HL-60 (cell line): ENCODE measurements at regions not wholly inside any gene's neighbourhood (a gene's known extent, or its start where the extent isn't known, plus 50 kb on each side); places are given as distances from the start of the nearest gene placed in this dataset.
"Not testable (repeated sequence)": the region's sequence is repeated elsewhere in the genome, so short reads cannot be mapped to it uniquely, and the experiment has no call there.

Source experiments
- DNase-seq, 2 experiments: peaks; one replicate each; pipeline ENCODE4 v3.0.0-alpha.2; 2010 to 2020; ENCODE audit warnings: low read depth in 1 of 2, low spot score in 1 of 2
- H3K27ac ChIP-seq: fragments of 250-450 bp; sonication (Bioruptor Pico); replicated peaks from 2 replicates; pipeline ENCODE4 v1.5.1; 2020; ENCODE audit warnings: mild to moderate bottlenecking, moderate library complexity
- H3K27me3 ChIP-seq: fragments of 250-450 bp; sonication (Bioruptor Pico); 2 replicates; pipeline ENCODE4 v1.5.1; 2021; ENCODE audit warnings: mild to moderate bottlenecking, moderate library complexity; ENCODE audit not compliant: insufficient read depth, poor library complexity, severe bottlenecking
- H3K4me3 ChIP-seq: replicated peaks from 2 replicates; pipeline ENCODE4 v1.5.1; 2011; ENCODE audit warnings: mild to moderate bottlenecking, control low read depth, low read length; ENCODE audit not compliant: insufficient read depth
- GABPA ChIP-seq: IDR thresholded peaks from 2 replicates; pipeline ENCODE4 v1.6.1; 2012; ENCODE audit warnings: low read depth
- POLR2AphosphoS5 ChIP-seq: IDR thresholded peaks from 2 replicates; pipeline ENCODE4 v1.6.1; 2012; ENCODE audit warnings: low read depth
- SPI1 ChIP-seq: IDR thresholded peaks from 2 replicates; pipeline ENCODE4 v1.6.1; 2012; ENCODE audit warnings: low read depth, mild to moderate bottlenecking, borderline replicate concordance
- TF ChIP-seq, protein P1 (sequence below): IDR thresholded peaks from 2 replicates; pipeline ENCODE4 v1.6.1; 2012; ENCODE audit warnings: low read depth; ENCODE audit not compliant: insufficient replicate concordance
- TF ChIP-seq, protein P2 (sequence below): IDR thresholded peaks from one replicate; pipeline ENCODE4 v1.5.1; 2011; ENCODE audit warnings: low read length, control low read depth, inconsistent platforms; ENCODE audit not compliant: insufficient read depth

DNA sequence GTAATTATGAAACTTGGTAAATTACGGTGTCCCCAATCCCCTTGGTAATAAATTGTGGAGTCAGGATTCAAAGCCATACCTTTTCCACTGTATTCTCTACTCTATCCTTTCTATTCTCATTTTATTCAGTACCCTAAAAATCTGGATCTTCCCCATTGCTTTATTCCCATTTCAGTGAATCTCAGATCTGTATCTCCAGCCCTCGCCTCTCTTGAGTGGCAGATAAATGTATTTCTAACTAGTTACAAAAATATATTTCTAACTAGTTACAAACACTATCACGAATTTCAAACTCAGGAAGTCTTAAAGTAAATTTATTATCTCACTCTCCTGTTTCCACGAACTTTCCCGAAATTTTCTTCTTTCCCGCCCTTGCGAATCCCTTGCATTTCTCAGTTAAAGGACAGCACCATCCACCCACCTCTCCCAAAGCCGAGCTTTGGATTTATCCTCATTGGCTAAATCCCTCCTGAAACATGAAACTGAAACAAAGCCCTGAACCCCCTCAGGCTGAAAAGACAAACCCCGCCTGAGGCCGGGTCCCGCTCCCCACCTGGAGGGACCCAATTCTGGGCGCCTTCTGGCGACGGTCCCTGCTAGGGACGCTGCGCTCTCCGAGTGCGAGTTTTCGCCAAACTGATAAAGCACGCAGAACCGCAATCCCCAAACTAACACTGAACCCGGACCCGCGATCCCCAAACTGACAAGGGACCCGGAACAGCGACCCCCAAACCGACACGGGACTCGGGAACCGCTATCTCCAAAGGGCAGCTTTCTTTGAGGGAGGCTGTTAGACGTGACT is 164.3 kb upstream of the PABPC3 start:
- no peak for DNase-seq
- no peak for TF ChIP-seq SPI1
- no peak overlapping the region for H3K4me3 ChIP-seq

DNA sequence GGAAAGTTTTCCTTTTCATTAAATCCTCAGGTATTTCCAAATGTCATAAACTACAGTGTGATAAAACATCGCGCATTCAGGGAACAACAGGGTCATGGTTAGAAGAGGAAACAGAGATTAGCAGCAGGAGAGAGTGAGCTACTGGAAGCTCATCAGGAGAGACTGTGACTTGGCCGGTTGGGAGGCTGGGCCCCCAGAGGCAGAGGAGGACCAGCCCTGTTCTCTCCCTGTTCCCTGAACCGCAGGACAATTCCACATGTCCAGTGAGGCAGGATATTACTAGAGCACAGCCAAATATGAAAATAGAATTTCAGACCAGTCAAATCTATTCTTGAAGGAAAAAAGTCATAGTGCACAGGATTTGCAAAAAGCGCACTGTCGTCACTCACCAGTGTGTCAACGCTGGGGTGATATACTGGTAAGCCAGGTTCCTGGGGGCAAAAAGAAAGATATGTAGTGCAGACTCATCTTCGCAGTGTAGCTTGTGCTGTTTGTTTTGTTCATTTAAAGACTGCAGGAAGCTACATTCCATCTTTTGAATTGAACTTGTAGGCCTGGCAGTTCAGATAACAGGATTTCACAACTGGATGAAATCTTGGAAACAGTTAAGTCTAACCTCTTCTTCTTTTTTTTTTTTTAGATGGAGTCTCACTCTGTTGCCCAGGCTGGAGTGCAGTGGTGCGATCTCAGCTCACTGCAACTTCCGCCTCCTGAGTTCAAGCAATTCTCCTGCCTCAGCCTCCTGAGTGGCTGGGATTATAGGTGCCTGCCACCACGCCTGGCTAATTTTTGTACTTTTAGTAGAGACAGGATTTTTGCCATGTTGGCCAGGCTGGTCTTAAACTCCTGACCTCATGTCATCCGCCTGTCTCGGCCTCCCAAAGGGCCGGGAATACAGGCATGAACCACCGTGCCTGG is 162.6 kb upstream of the PABPC3 start:
- TF ChIP-seq SPI1 (peak; percentile 54; the same call in 1 of the 2 replicates), POLR2AphosphoS5 (peak; percentile 19; the same call in 1 of the 2 replicates)
- peak overlapping the region; percentile 79 for H3K27ac ChIP-seq
- not testable (repeated sequence) for H3K27me3 ChIP-seq, H3K4me3 ChIP-seq
- peak in 1 of 2 experiments; percentile 77 for DNase-seq

More for the DNA sequence above, 164.3 kb upstream of the PABPC3 start:
- Histone ChIP-seq H3K27ac (peak overlapping the region; percentile 79), H3K27me3 (no peaks in the 10 kb centered on the region)

DNA sequence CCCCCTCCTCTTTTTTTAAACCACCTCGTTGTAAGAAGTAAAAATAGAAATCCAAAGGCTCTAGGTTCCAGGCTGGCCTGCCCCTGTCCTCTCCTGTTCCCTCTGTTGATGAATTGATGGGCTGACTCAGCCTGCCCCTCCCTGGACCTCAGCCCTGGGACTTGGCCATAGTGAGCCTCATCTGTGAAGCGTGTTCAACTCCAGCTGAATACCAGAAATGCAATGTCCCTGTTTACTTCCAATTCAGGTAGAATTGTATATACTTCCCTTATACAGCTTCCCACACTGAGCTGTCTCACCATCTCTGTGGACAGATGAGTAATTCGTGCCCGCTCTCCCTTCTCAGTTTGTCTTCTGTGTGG is 161.9 kb upstream of the PABPC3 start:
- H3K27me3 ChIP-seq, H3K4me3 ChIP-seq: not testable (repeated sequence)
- H3K27ac ChIP-seq, result peak overlapping the region; percentile 79
- DNase-seq, result peak in 1 of 2 experiments; percentile 14

DNA sequence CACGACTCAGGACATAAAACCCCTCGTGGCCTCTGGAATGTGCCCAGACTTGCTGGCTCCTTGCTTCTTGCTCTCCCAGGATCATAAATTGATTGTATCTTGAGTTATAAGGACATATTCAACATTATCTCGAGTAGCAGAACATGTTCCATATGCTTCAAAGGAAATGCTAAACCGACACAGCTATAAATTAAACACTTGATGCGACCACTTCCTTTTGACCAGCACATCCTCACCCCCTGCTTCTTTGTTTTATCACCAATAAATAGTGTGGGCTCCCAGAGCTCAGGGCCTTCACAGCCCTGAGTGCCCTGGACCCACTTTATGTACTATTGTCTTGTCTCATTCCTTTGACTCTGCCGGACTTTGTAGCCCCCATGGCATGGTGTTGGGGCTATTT is 157.0 kb upstream of the PABPC3 start:
- Histone ChIP-seq H3K27ac (no peak overlapping the region), H3K4me3 (no peak overlapping the region), H3K27me3 (no peaks in the 10 kb centered on the region)
- TF ChIP-seq, protein P1, sequence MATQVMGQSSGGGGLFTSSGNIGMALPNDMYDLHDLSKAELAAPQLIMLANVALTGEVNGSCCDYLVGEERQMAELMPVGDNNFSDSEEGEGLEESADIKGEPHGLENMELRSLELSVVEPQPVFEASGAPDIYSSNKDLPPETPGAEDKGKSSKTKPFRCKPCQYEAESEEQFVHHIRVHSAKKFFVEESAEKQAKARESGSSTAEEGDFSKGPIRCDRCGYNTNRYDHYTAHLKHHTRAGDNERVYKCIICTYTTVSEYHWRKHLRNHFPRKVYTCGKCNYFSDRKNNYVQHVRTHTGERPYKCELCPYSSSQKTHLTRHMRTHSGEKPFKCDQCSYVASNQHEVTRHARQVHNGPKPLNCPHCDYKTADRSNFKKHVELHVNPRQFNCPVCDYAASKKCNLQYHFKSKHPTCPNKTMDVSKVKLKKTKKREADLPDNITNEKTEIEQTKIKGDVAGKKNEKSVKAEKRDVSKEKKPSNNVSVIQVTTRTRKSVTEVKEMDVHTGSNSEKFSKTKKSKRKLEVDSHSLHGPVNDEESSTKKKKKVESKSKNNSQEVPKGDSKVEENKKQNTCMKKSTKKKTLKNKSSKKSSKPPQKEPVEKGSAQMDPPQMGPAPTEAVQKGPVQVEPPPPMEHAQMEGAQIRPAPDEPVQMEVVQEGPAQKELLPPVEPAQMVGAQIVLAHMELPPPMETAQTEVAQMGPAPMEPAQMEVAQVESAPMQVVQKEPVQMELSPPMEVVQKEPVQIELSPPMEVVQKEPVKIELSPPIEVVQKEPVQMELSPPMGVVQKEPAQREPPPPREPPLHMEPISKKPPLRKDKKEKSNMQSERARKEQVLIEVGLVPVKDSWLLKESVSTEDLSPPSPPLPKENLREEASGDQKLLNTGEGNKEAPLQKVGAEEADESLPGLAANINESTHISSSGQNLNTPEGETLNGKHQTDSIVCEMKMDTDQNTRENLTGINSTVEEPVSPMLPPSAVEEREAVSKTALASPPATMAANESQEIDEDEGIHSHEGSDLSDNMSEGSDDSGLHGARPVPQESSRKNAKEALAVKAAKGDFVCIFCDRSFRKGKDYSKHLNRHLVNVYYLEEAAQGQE, result no peak
- no peak for TF ChIP-seq SPI1
- TF ChIP-seq, protein P2, sequence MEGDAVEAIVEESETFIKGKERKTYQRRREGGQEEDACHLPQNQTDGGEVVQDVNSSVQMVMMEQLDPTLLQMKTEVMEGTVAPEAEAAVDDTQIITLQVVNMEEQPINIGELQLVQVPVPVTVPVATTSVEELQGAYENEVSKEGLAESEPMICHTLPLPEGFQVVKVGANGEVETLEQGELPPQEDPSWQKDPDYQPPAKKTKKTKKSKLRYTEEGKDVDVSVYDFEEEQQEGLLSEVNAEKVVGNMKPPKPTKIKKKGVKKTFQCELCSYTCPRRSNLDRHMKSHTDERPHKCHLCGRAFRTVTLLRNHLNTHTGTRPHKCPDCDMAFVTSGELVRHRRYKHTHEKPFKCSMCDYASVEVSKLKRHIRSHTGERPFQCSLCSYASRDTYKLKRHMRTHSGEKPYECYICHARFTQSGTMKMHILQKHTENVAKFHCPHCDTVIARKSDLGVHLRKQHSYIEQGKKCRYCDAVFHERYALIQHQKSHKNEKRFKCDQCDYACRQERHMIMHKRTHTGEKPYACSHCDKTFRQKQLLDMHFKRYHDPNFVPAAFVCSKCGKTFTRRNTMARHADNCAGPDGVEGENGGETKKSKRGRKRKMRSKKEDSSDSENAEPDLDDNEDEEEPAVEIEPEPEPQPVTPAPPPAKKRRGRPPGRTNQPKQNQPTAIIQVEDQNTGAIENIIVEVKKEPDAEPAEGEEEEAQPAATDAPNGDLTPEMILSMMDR, result no peak
- no peak for TF ChIP-seq POLR2AphosphoS5
- no peak for TF ChIP-seq GABPA
- no peak for DNase-seq

DNA sequence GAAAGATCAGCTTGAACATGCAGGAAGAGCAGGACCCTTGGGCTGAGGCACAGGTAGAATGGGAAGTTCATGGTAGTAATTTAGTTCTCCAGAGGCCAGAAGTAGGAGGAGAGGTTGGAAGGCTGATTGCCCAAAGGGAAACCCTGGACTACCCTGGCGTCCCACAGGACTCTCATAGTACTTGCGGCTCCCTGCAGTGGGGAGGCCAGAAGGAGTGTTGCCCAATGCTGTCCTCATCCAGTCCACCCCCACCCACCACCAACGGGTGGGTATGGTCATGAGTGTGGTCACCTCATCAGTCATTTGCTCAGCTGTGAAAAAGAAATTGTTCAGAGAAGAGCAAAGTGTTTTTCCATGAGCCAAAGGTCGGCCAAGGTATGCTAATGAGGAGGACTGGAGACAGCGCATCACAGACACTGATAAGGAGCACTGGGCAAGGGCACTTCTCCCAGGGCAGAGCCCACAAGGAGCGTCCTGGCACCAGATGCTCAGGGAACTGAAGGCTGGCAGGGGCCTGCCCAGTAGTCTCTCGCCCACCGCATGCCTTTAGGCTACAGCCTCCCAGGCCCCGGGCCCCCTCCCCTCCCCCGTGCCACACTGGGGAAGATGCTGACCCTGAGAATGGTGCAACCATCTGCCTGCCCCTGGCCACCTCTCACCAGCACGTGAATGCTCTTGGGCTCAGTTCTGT is 154.8 kb upstream of the PABPC3 start:
- H3K27ac ChIP-seq, DNase-seq, H3K4me3 ChIP-seq, H3K27me3 ChIP-seq: not testable (repeated sequence)

DNA sequence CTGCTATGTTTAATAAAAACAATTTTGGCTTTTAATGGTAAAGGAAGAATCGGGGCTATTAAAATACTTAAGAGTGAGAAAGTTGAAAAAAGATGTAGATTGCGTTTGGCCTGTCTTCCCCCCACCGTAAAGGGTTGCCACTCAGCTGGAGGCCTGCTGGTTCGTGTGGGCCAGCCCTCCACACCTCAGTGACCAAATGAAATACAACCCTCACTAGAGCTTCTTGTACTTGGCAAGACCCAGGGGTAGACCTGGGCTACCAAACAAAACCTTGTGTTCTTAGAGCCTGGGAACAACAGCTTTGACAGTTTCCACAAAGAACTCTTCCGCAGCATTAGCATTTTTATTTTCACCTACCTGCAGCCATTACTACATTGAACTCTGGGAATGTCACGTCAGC is 152.8 kb upstream of the PABPC3 start:
- Histone ChIP-seq H3K27me3 (no peaks in the 10 kb centered on the region), H3K27ac (no peak overlapping the region), H3K4me3 (no peak overlapping the region)
- DNase-seq, result no peak
- TF ChIP-seq, protein P1, result no peak

DNA sequence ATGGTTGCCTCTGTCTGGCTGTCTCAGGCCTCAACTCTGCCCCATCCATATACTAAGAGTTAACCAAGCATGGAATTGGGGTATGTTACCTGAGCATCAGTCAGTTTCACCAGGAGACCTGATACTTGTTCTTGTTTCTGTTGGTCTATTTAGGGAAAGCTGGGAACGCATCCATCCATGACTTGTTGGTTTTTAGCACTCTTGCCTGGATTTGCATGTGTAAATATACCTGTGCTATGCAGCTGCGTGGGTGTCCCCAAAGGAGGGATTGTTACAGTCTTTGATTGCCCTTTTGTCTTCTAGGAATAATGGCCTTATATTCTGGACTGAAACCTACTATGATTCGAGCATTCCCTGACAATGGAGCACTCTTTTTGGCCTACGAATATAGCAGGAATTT is 151.9 kb upstream of the PABPC3 start:
- DNase-seq, H3K27me3 ChIP-seq, H3K27ac ChIP-seq, H3K4me3 ChIP-seq: not testable (repeated sequence)

DNA sequence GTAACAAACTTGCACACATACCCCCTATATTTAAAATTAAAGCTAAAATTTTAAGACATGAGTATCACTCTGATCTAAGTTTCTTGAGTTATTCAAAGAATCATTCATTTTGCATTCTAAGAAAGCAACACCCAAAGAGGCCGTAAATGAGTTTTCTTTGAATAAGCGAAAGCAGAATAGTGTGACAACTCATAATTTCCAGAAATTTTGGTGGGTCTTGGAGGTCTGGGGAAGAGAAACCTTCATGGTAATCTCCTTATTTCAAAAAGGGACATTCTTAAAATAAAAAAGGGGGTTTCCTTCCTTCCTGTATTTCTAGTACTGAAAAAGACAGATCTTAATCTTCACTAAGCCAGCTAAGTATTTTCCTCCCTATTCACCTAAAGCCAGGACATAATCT is 147.0 kb upstream of the PABPC3 start:
- not testable (repeated sequence) for H3K27me3 ChIP-seq, H3K4me3 ChIP-seq, DNase-seq, H3K27ac ChIP-seq

DNA sequence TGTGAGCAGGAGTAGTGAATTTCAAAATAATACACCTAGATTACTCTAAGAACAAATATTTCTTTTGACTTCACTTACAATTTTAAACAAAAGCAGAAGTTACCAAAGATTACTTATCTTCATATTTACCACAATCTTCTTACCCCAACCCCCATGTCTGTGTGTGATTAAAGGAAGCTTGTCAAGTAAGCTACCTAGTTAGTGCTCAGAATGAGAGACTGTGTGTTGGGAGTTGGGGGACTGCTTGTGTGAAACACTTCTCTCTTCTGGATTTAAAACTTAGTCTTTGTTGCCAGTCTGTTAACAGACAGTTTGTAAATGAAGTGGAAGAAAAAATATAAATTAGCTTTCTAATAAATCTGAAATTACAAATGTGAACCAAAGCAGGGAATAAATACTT is 145.3 kb upstream of the PABPC3 start:
- H3K27ac ChIP-seq, H3K27me3 ChIP-seq, H3K4me3 ChIP-seq: not testable (repeated sequence)
- DNase-seq, result peak in 1 of 2 experiments; percentile 21
